ENCODE measurements at regions not wholly inside any gene's neighbourhood (a gene's known extent, or its start where the extent isn't known, plus 50 kb on each side); places are given as distances from the start of the nearest gene placed in this dataset.
"Not testable (repeated sequence)": the region's sequence is repeated elsewhere in the genome, so short reads cannot be mapped to it uniquely, and the experiment has no call there.

- ATAC-seq (ENCODE audit: low read depth) = no peak
- no peak for DNase-seq
- CTCF ChIA-PET = no interaction called here
- H3K27ac Mint-ChIP-seq = no peak overlapping the region
- H3K36me3 Mint-ChIP-seq (ENCODE audit: low read depth) = peaks cover 4% of the 10 kb centered on the region
- H3K4me1 Mint-ChIP-seq = peaks cover 4% of the 10 kb centered on the region
- TF ChIP-seq CTCF (IDR thresholded peaks at IDR 0.05) = no peak
- no peaks in the 10 kb centered on the region for H3K27me3 Mint-ChIP-seq
- intact Hi-C loops (cut with micrococcal nuclease) = no loop called here
- no peak overlapping the region for H3K4me3 Mint-ChIP-seq
- peaks cover 10% of the 10 kb centered on the region for H3K9me3 Mint-ChIP-seq
- POLR2A ChIA-PET = no interaction called here
These were observed 401.8 kb downstream of the SRGAP2C start for GRCh38 chr1:121586369-121587229.

GRCh38 chr1:121587230-121587569 lies 402.4 kb downstream of the SRGAP2C start:
- Mint-ChIP-seq H3K27ac (no peak overlapping the region), H3K4me3 (no peak overlapping the region), H3K9me3 (peaks cover 6% of the 10 kb centered on the region), H3K36me3 (ENCODE audit: low read depth) (peaks cover 4% of the 10 kb centered on the region), H3K27me3 (no peaks in the 10 kb centered on the region), H3K4me1 (peaks cover 4% of the 10 kb centered on the region)
- POLR2A ChIA-PET = no interaction called here
- intact Hi-C loops (cut with micrococcal nuclease) = no loop called here
- ATAC-seq (ENCODE audit: low read depth) (no peak), DNase-seq (no peak)
- TF ChIP-seq CTCF (IDR thresholded peaks at IDR 0.05) = no peak
- CTCF ChIA-PET = no interaction called here

GRCh38 chr1:121587777-121588176 lies 403.0 kb downstream of the SRGAP2C start:
- ChIA-PET CTCF (no interaction called here), POLR2A (no interaction called here)
- TF ChIP-seq CTCF (IDR thresholded peaks at IDR 0.05) = no peak
- no peaks in the 10 kb centered on the region for H3K9me3 Mint-ChIP-seq
- DNase-seq (no peak), ATAC-seq (ENCODE audit: low read depth) (no peak)
- no peak overlapping the region for H3K4me3 Mint-ChIP-seq
- no peak overlapping the region for H3K27ac Mint-ChIP-seq
- peaks cover 4% of the 10 kb centered on the region for H3K4me1 Mint-ChIP-seq
- intact Hi-C loops (cut with micrococcal nuclease) = no loop called here
- H3K27me3 Mint-ChIP-seq = no peaks in the 10 kb centered on the region
- peaks cover 4% of the 10 kb centered on the region for H3K36me3 Mint-ChIP-seq (ENCODE audit: low read depth)

- no peak overlapping the region for H3K4me3 Mint-ChIP-seq
- no peak for DNase-seq
- POLR2A ChIA-PET = no interaction called here
- H3K36me3 Mint-ChIP-seq (ENCODE audit: low read depth) = no peaks in the 10 kb centered on the region
- H3K27me3 Mint-ChIP-seq = no peaks in the 10 kb centered on the region
- no peaks in the 10 kb centered on the region for H3K9me3 Mint-ChIP-seq
- no peaks in the 10 kb centered on the region for H3K4me1 Mint-ChIP-seq
- TF ChIP-seq CTCF (IDR thresholded peaks at IDR 0.05) = no peak
- ATAC-seq (ENCODE audit: low read depth) = no peak
- CTCF ChIA-PET = no interaction called here
- no peak overlapping the region for H3K27ac Mint-ChIP-seq
- intact Hi-C loops (cut with micrococcal nuclease) = no loop called here
These were observed 409.3 kb downstream of the SRGAP2C start for GRCh38 chr1:121594096-121594495.

- intact Hi-C loops (cut with micrococcal nuclease) = no loop called here
- TF ChIP-seq CTCF (IDR thresholded peaks at IDR 0.05) = no peak
- Mint-ChIP-seq H3K27ac (no peak overlapping the region), H3K4me1 (no peaks in the 10 kb centered on the region), H3K36me3 (ENCODE audit: low read depth) (peaks cover 4% of the 10 kb centered on the region), H3K9me3 (peaks cover 4% of the 10 kb centered on the region), H3K4me3 (no peak overlapping the region), H3K27me3 (no peaks in the 10 kb centered on the region)
- DNase-seq (no peak), ATAC-seq (ENCODE audit: low read depth) (no peak)
- POLR2A ChIA-PET = no interaction called here
- CTCF ChIA-PET = no interaction called here
These were observed 410.3 kb downstream of the SRGAP2C start for GRCh38 chr1:121595089-121595488.

GRCh38 chr1:121604843-121605444 lies 420.2 kb downstream of the SRGAP2C start:
- H3K36me3 Mint-ChIP-seq (ENCODE audit: low read depth); H3K27me3 Mint-ChIP-seq; intact Hi-C loops (cut with micrococcal nuclease); ATAC-seq (ENCODE audit: low read depth); H3K4me1 Mint-ChIP-seq; CTCF ChIA-PET; DNase-seq; H3K27ac Mint-ChIP-seq; H3K4me3 Mint-ChIP-seq; POLR2A ChIA-PET: not testable (repeated sequence)
- peaks cover 10% of the 10 kb centered on the region for H3K9me3 Mint-ChIP-seq

- H3K27me3 Mint-ChIP-seq; H3K4me1 Mint-ChIP-seq; H3K27ac Mint-ChIP-seq; POLR2A ChIA-PET; H3K4me3 Mint-ChIP-seq; intact Hi-C loops (cut with micrococcal nuclease); H3K36me3 Mint-ChIP-seq (ENCODE audit: low read depth); H3K9me3 Mint-ChIP-seq; CTCF ChIA-PET; DNase-seq; ATAC-seq (ENCODE audit: low read depth): not testable (repeated sequence)
These were observed 422.7 kb downstream of the SRGAP2C start for GRCh38 chr1:121607499-121607898.

Data from activated B cell treated with CpG ODN at 0.5 μM for 24 hours (primary cell).